ENCODE measurements at regions not wholly inside any gene's neighbourhood (a gene's known extent, or its start where the extent isn't known, plus 50 kb on each side); places are given as distances from the start of the nearest gene placed in this dataset.

GRCh38 chr2:6757215-6757614 lies 108.5 kb downstream of the CMPK2 start:
- Histone ChIP-seq H3K56ac (ENCODE audit: low read length) (no peak overlapping the region), H3K79me1 (ENCODE audit: low read length) (no peaks in the 10 kb centered on the region), H3K4me2 (ENCODE audit: low read length) (no peak overlapping the region), H4K5ac (ENCODE audit: low read length) (no peak overlapping the region), H4K8ac (ENCODE audit: low read depth, low read length) (no peak overlapping the region), H2BK5ac (ENCODE audit: low read length) (no peak overlapping the region), H3K27ac (ENCODE audit: low read depth, low read length) (no peak overlapping the region), H3K36me3 (ENCODE audit: control insufficient read depth, insufficient read depth, low read length) (no peaks in the 10 kb centered on the region), H3K4me1 (ENCODE audit: control insufficient read depth, low read depth, low read length) (no peaks in the 10 kb centered on the region), H3K9ac (ENCODE audit: low read length) (no peak overlapping the region), H3K23ac (ENCODE audit: low read length) (no peak overlapping the region), H3K4me3 (ENCODE audit: low read length) (no peak overlapping the region), H3K27me3 (ENCODE audit: insufficient read depth, low read length, poor library complexity) (no peaks in the 10 kb centered on the region), H3K18ac (ENCODE audit: low read length) (no peak overlapping the region), H2BK120ac (ENCODE audit: low read depth, low read length) (no peak overlapping the region), H2BK15ac (replicated peaks; ENCODE audit: low read depth) (no peak overlapping the region), H2AK5ac (ENCODE audit: low read length) (no peak overlapping the region), H3K79me2 (ENCODE audit: control insufficient read depth, insufficient read depth, low read length) (no peaks in the 10 kb centered on the region), H3K4ac (ENCODE audit: low read depth, low read length) (no peak overlapping the region)
- WGBS (ENCODE audit: extremely low coverage, insufficient coverage, low lambda C conversion rate): no CpG with 5 or more reads among the region's 10 CpGs
- DNase-seq: no peak

- Histone ChIP-seq H3K4me2 (ENCODE audit: low read length) (no peak overlapping the region), H2AK5ac (ENCODE audit: low read length) (no peak overlapping the region), H4K5ac (ENCODE audit: low read length) (no peak overlapping the region), H3K9ac (ENCODE audit: low read length) (no peak overlapping the region), H3K4ac (ENCODE audit: low read depth, low read length) (no peak overlapping the region), H3K79me1 (ENCODE audit: low read length) (no peaks in the 10 kb centered on the region), H2BK5ac (ENCODE audit: low read length) (no peak overlapping the region), H3K36me3 (ENCODE audit: control insufficient read depth, insufficient read depth, low read length) (no peaks in the 10 kb centered on the region), H3K56ac (ENCODE audit: low read length) (no peak overlapping the region), H2BK120ac (ENCODE audit: low read depth, low read length) (no peak overlapping the region), H3K18ac (ENCODE audit: low read length) (no peak overlapping the region), H3K4me3 (ENCODE audit: low read length) (no peak overlapping the region), H2BK15ac (replicated peaks; ENCODE audit: low read depth) (no peak overlapping the region), H3K27me3 (ENCODE audit: insufficient read depth, low read length, poor library complexity) (no peaks in the 10 kb centered on the region), H3K79me2 (ENCODE audit: control insufficient read depth, insufficient read depth, low read length) (no peaks in the 10 kb centered on the region), H3K23ac (ENCODE audit: low read length) (no peak overlapping the region), H3K4me1 (ENCODE audit: control insufficient read depth, low read depth, low read length) (no peaks in the 10 kb centered on the region), H4K8ac (ENCODE audit: low read depth, low read length) (no peak overlapping the region), H3K27ac (ENCODE audit: low read depth, low read length) (no peak overlapping the region)
- WGBS (ENCODE audit: extremely low coverage, insufficient coverage, low lambda C conversion rate): 100% methylated on average over 1 of the region's 2 CpGs
- DNase-seq: no peak
Measured at GRCh38 chr2:6759689-6760088, 106.0 kb downstream of the CMPK2 start.

- Histone ChIP-seq H2BK5ac (ENCODE audit: low read length) (no peak overlapping the region), H3K36me3 (ENCODE audit: control insufficient read depth, insufficient read depth, low read length) (no peaks in the 10 kb centered on the region), H3K56ac (ENCODE audit: low read length) (no peak overlapping the region), H3K4me2 (ENCODE audit: low read length) (no peak overlapping the region), H2AK5ac (ENCODE audit: low read length) (no peak overlapping the region), H3K79me1 (ENCODE audit: low read length) (no peaks in the 10 kb centered on the region), H3K79me2 (ENCODE audit: control insufficient read depth, insufficient read depth, low read length) (no peaks in the 10 kb centered on the region), H3K27ac (ENCODE audit: low read depth, low read length) (no peak overlapping the region), H3K18ac (ENCODE audit: low read length) (no peak overlapping the region), H4K8ac (ENCODE audit: low read depth, low read length) (no peak overlapping the region), H3K27me3 (ENCODE audit: insufficient read depth, low read length, poor library complexity) (no peaks in the 10 kb centered on the region), H3K4me1 (ENCODE audit: control insufficient read depth, low read depth, low read length) (no peaks in the 10 kb centered on the region), H2BK120ac (ENCODE audit: low read depth, low read length) (no peak overlapping the region), H4K5ac (ENCODE audit: low read length) (no peak overlapping the region), H3K23ac (ENCODE audit: low read length) (no peak overlapping the region), H3K4ac (ENCODE audit: low read depth, low read length) (no peak overlapping the region), H3K9ac (ENCODE audit: low read length) (no peak overlapping the region), H3K4me3 (ENCODE audit: low read length) (no peak overlapping the region), H2BK15ac (replicated peaks; ENCODE audit: low read depth) (no peak overlapping the region)
- no peak for DNase-seq
- WGBS (ENCODE audit: extremely low coverage, insufficient coverage, low lambda C conversion rate): 94% methylated on average over 2 of the region's 5 CpGs
Measured at GRCh38 chr2:6760132-6760531, 105.6 kb downstream of the CMPK2 start.

GRCh38 chr2:6764968-6765723 lies 100.6 kb downstream of the CMPK2 start:
- Histone ChIP-seq H4K8ac (ENCODE audit: low read depth, low read length) (no peak overlapping the region), H3K79me1 (ENCODE audit: low read length) (no peaks in the 10 kb centered on the region), H3K4me2 (ENCODE audit: low read length) (no peak overlapping the region), H3K23ac (ENCODE audit: low read length) (no peak overlapping the region), H3K36me3 (ENCODE audit: control insufficient read depth, insufficient read depth, low read length) (no peaks in the 10 kb centered on the region), H2BK15ac (replicated peaks; ENCODE audit: low read depth) (no peak overlapping the region), H3K56ac (ENCODE audit: low read length) (no peak overlapping the region), H2AK5ac (ENCODE audit: low read length) (no peak overlapping the region), H3K4ac (ENCODE audit: low read depth, low read length) (no peak overlapping the region), H2BK5ac (ENCODE audit: low read length) (no peak overlapping the region), H3K4me1 (ENCODE audit: control insufficient read depth, low read depth, low read length) (no peaks in the 10 kb centered on the region), H3K9ac (ENCODE audit: low read length) (no peak overlapping the region), H2BK120ac (ENCODE audit: low read depth, low read length) (no peak overlapping the region), H3K27ac (ENCODE audit: low read depth, low read length) (no peak overlapping the region), H3K27me3 (ENCODE audit: insufficient read depth, low read length, poor library complexity) (no peaks in the 10 kb centered on the region), H4K5ac (ENCODE audit: low read length) (no peak overlapping the region), H3K79me2 (ENCODE audit: control insufficient read depth, insufficient read depth, low read length) (no peaks in the 10 kb centered on the region), H3K18ac (ENCODE audit: low read length) (no peak overlapping the region), H3K4me3 (ENCODE audit: low read length) (no peak overlapping the region)
- no peak for DNase-seq
- WGBS (ENCODE audit: extremely low coverage, insufficient coverage, low lambda C conversion rate): no CpG with 5 or more reads among the region's 9 CpGs

- Histone ChIP-seq H3K36me3 (ENCODE audit: control insufficient read depth, insufficient read depth, low read length) (no peaks in the 10 kb centered on the region), H3K27me3 (ENCODE audit: insufficient read depth, low read length, poor library complexity) (no peaks in the 10 kb centered on the region), H4K8ac (ENCODE audit: low read depth, low read length) (no peak overlapping the region), H2BK120ac (ENCODE audit: low read depth, low read length) (no peak overlapping the region), H3K4me1 (ENCODE audit: control insufficient read depth, low read depth, low read length) (no peaks in the 10 kb centered on the region), H3K4me2 (ENCODE audit: low read length) (no peak overlapping the region), H3K27ac (ENCODE audit: low read depth, low read length) (no peak overlapping the region), H3K56ac (ENCODE audit: low read length) (no peak overlapping the region), H3K4ac (ENCODE audit: low read depth, low read length) (no peak overlapping the region), H3K79me2 (ENCODE audit: control insufficient read depth, insufficient read depth, low read length) (no peaks in the 10 kb centered on the region), H2BK15ac (replicated peaks; ENCODE audit: low read depth) (no peak overlapping the region), H3K18ac (ENCODE audit: low read length) (no peak overlapping the region), H2AK5ac (ENCODE audit: low read length) (no peak overlapping the region), H3K79me1 (ENCODE audit: low read length) (no peaks in the 10 kb centered on the region), H3K9ac (ENCODE audit: low read length) (no peak overlapping the region), H2BK5ac (ENCODE audit: low read length) (no peak overlapping the region), H3K4me3 (ENCODE audit: low read length) (no peak overlapping the region), H4K5ac (ENCODE audit: low read length) (no peak overlapping the region), H3K23ac (ENCODE audit: low read length) (no peak overlapping the region)
- DNase-seq: no peak
Measured at GRCh38 chr2:6769346-6769745, 96.4 kb downstream of the CMPK2 start.

GRCh38 chr2:6770006-6770405 lies 95.7 kb downstream of the CMPK2 start:
- Histone ChIP-seq H2BK15ac (replicated peaks; ENCODE audit: low read depth) (no peak overlapping the region), H3K79me1 (ENCODE audit: low read length) (no peaks in the 10 kb centered on the region), H4K8ac (ENCODE audit: low read depth, low read length) (no peak overlapping the region), H4K5ac (ENCODE audit: low read length) (no peak overlapping the region), H3K36me3 (ENCODE audit: control insufficient read depth, insufficient read depth, low read length) (no peaks in the 10 kb centered on the region), H3K27me3 (ENCODE audit: insufficient read depth, low read length, poor library complexity) (no peaks in the 10 kb centered on the region), H3K9ac (ENCODE audit: low read length) (no peak overlapping the region), H3K4ac (ENCODE audit: low read depth, low read length) (no peak overlapping the region), H3K23ac (ENCODE audit: low read length) (no peak overlapping the region), H3K4me1 (ENCODE audit: control insufficient read depth, low read depth, low read length) (no peaks in the 10 kb centered on the region), H3K79me2 (ENCODE audit: control insufficient read depth, insufficient read depth, low read length) (no peaks in the 10 kb centered on the region), H3K18ac (ENCODE audit: low read length) (no peak overlapping the region), H2AK5ac (ENCODE audit: low read length) (no peak overlapping the region), H2BK5ac (ENCODE audit: low read length) (no peak overlapping the region), H3K56ac (ENCODE audit: low read length) (no peak overlapping the region), H3K4me2 (ENCODE audit: low read length) (no peak overlapping the region), H3K27ac (ENCODE audit: low read depth, low read length) (no peak overlapping the region), H2BK120ac (ENCODE audit: low read depth, low read length) (no peak overlapping the region), H3K4me3 (ENCODE audit: low read length) (no peak overlapping the region)
- DNase-seq: no peak
- no CpG with 5 or more reads among the region's 16 CpGs for WGBS (ENCODE audit: extremely low coverage, insufficient coverage, low lambda C conversion rate)

Measured in mesendoderm (in vitro differentiated cells).